Myocyte (in vitro differentiated cells): ENCODE measurements at regions not wholly inside any gene's neighbourhood (a gene's known extent, or its start where the extent isn't known, plus 50 kb on each side); places are given as distances from the start of the nearest gene placed in this dataset.

Source experiments
- DNase-seq: peaks from one replicate; pipeline ENCODE4 v3.0.0-alpha.2; 2012; ENCODE audit warnings: low read depth

- no peak for DNase-seq
Observed at GRCh38 chr2:211061612-211062296, 505.4 kb downstream of the CPS1 start.

- no peak for DNase-seq
Observed at GRCh38 chr2:211062297-211062612, 505.9 kb downstream of the CPS1 start.

- no peak for DNase-seq
Observed at GRCh38 chr2:211067029-211067428, 510.6 kb downstream of the CPS1 start.

GRCh38 chr2:211068108-211068780, 511.8 kb downstream of the CPS1 start:
- DNase-seq: no peak

GRCh38 chr2:211070547-211070946, 514.1 kb downstream of the CPS1 start:
- DNase-seq: no peak

GRCh38 chr2:211077216-211077767, 520.9 kb downstream of the CPS1 start:
- DNase-seq: no peak

GRCh38 chr2:211084352-211084751, 528.0 kb downstream of the CPS1 start:
- no peak for DNase-seq

GRCh38 chr2:211085056-211085680, 528.8 kb downstream of the CPS1 start:
- DNase-seq: peak; percentile 61

- DNase-seq: no peak
Observed at GRCh38 chr2:211086049-211086448, 529.6 kb downstream of the CPS1 start.

GRCh38 chr2:211089127-211089526, 532.7 kb downstream of the CPS1 start:
- DNase-seq: no peak

- DNase-seq: no peak
Observed at GRCh38 chr2:211093743-211094303, 537.4 kb downstream of the CPS1 start.

- peak; percentile 9 for DNase-seq
Observed at GRCh38 chr2:211103989-211104388, 547.6 kb downstream of the CPS1 start.

- no peak for DNase-seq
Observed at GRCh38 chr2:211113334-211114175, 557.2 kb downstream of the CPS1 start.

GRCh38 chr2:211114826-211115455, 558.5 kb downstream of the CPS1 start:
- DNase-seq: peak; percentile 17

GRCh38 chr2:211117026-211117425, 560.6 kb downstream of the CPS1 start:
- DNase-seq: no peak

GRCh38 chr2:211126256-211126655, 569.9 kb downstream of the CPS1 start:
- no peak for DNase-seq

GRCh38 chr2:211127501-211127900, 571.1 kb downstream of the CPS1 start:
- no peak for DNase-seq

GRCh38 chr2:211128287-211128686, 571.9 kb downstream of the CPS1 start:
- no peak for DNase-seq

GRCh38 chr2:211129798-211130197, 573.4 kb downstream of the CPS1 start:
- DNase-seq: no peak

GRCh38 chr2:211132046-211132445, 575.6 kb downstream of the CPS1 start:
- no peak for DNase-seq

- DNase-seq: no peak
Observed at GRCh38 chr2:211132573-211132972, 576.2 kb downstream of the CPS1 start.
